ENCODE measurements at regions not wholly inside any gene's neighbourhood (a gene's known extent, or its start where the extent isn't known, plus 50 kb on each side); places are given as distances from the start of the nearest gene placed in this dataset.

GRCh38 chr4:35689870-35690269 lies 554.4 kb downstream of the ARAP2 start:
- TF ChIP-seq EP300 (IDR thresholded peaks at IDR 0.05) (no peak), CTCF (IDR thresholded peaks at IDR 0.05) (no peak)
